ENCODE measurements at regions not wholly inside any gene's neighbourhood (a gene's known extent, or its start where the extent isn't known, plus 50 kb on each side); places are given as distances from the start of the nearest gene placed in this dataset.

- Histone ChIP-seq H3K4me3 (ENCODE audit: low read depth, low read length) (no peak overlapping the region), H3K4me1 (ENCODE audit: control insufficient read depth, insufficient read depth, low read length, unreplicated experiment) (peaks cover 7% of the 10 kb centered on the region), H2AFZ (ENCODE audit: low read length, unreplicated experiment) (no peak overlapping the region), H3K79me2 (ENCODE audit: control insufficient read depth, insufficient read depth, low read length, unreplicated experiment) (no peaks in the 10 kb centered on the region), H3K27me3 (ENCODE audit: insufficient read depth, low read length) (no peaks in the 10 kb centered on the region), H3K27ac (ENCODE audit: low read depth, low read length) (no peak overlapping the region), H3K36me3 (ENCODE audit: insufficient read depth, low read length) (no peaks in the 10 kb centered on the region)
Measured at GRCh38 chr9:116060631-116061030, 93.0 kb upstream of the PAPPA start.

DNA sequence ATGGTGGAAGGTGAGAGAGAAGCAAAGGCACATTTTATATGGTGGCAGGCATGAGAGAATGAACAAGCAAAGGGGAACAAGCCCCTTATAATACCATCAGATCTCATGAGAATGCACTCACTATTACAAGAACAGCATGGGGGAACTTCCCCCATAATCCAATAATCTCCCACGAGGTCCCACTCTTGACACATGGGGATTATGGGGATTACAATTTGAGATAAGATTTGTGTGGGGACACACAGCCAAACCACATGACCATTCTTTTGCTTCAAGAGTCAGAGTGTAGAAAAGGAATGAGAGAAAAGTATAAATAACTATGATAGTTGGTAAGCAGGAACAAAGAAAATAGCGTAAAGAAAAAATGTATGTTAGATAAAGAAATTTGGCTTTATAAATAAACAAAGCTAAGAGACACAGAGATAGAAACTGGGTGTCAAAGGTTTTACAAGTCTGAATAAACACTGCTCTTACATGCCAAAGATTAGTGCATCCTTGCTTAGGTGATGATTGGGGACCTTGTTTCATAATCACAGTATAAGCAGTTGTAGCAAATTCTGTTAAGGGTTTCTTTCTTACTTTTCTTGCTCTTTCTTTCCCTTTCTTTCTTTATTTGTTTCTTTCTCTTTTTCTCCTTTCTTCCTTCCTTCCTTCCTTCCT, 91.9 kb upstream of the PAPPA start:
- Histone ChIP-seq H2AFZ (ENCODE audit: low read length, unreplicated experiment) (no peak overlapping the region), H3K27ac (ENCODE audit: low read depth, low read length) (no peak overlapping the region), H3K4me1 (ENCODE audit: control insufficient read depth, insufficient read depth, low read length, unreplicated experiment) (peaks cover 10% of the 10 kb centered on the region), H3K79me2 (ENCODE audit: control insufficient read depth, insufficient read depth, low read length, unreplicated experiment) (no peaks in the 10 kb centered on the region), H3K4me3 (ENCODE audit: low read depth, low read length) (no peak overlapping the region), H3K27me3 (ENCODE audit: insufficient read depth, low read length) (no peaks in the 10 kb centered on the region), H3K36me3 (ENCODE audit: insufficient read depth, low read length) (no peaks in the 10 kb centered on the region)

DNA sequence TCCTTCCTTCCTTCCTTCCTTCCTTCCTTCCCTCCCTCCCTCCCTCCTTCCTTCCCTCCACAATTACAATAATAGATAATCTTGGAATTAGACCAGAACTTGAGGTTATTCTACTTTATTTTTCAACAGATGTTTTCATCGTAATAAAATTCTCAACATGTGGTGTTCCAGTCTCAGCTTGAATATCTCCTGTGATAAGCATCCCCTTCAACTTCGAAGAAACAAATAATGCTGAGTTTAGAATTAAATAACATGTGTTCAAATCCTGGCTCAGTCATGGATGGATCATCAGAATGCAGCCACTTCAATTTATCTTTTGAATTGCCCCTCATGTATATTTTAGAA, 91.4 kb upstream of the PAPPA start:
- Histone ChIP-seq H3K79me2 (ENCODE audit: control insufficient read depth, insufficient read depth, low read length, unreplicated experiment) (no peaks in the 10 kb centered on the region), H3K36me3 (ENCODE audit: insufficient read depth, low read length) (no peaks in the 10 kb centered on the region), H3K27ac (ENCODE audit: low read depth, low read length) (no peak overlapping the region), H3K27me3 (ENCODE audit: insufficient read depth, low read length) (no peaks in the 10 kb centered on the region), H2AFZ (ENCODE audit: low read length, unreplicated experiment) (no peak overlapping the region), H3K4me3 (ENCODE audit: low read depth, low read length) (no peak overlapping the region), H3K4me1 (ENCODE audit: control insufficient read depth, insufficient read depth, low read length, unreplicated experiment) (peaks cover 10% of the 10 kb centered on the region)

GRCh38 chr9:116064970-116065369, 88.6 kb upstream of the PAPPA start:
- Histone ChIP-seq H3K4me3 (ENCODE audit: low read depth, low read length) (no peak overlapping the region), H3K36me3 (ENCODE audit: insufficient read depth, low read length) (no peaks in the 10 kb centered on the region), H3K79me2 (ENCODE audit: control insufficient read depth, insufficient read depth, low read length, unreplicated experiment) (no peaks in the 10 kb centered on the region), H3K27me3 (ENCODE audit: insufficient read depth, low read length) (no peaks in the 10 kb centered on the region), H3K27ac (ENCODE audit: low read depth, low read length) (no peak overlapping the region), H3K4me1 (ENCODE audit: control insufficient read depth, insufficient read depth, low read length, unreplicated experiment) (peaks cover 3% of the 10 kb centered on the region), H2AFZ (ENCODE audit: low read length, unreplicated experiment) (no peak overlapping the region)

DNA sequence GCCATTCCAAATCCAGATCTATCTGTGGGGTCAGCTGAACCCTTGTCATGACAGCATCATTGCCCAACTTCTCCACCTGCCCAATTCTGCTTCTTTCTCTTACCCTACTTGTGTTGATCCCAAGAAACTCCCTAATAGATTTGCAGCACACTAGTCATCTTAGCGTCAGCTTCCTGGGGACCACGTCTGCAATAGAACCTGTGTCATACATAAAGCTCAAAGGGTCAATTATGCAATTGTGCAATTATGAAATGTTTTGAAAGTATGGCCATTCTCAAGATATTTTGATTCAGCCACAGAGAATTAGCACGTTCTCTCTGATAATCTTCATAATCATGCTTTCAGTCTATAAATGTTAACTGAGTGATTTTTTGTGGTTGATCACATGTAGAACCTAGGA, 87.4 kb upstream of the PAPPA start:
- Histone ChIP-seq H3K27me3 (ENCODE audit: insufficient read depth, low read length) (no peaks in the 10 kb centered on the region), H3K4me3 (ENCODE audit: low read depth, low read length) (no peak overlapping the region), H3K4me1 (ENCODE audit: control insufficient read depth, insufficient read depth, low read length, unreplicated experiment) (peaks cover 7% of the 10 kb centered on the region), H3K79me2 (ENCODE audit: control insufficient read depth, insufficient read depth, low read length, unreplicated experiment) (no peaks in the 10 kb centered on the region), H3K36me3 (ENCODE audit: insufficient read depth, low read length) (no peaks in the 10 kb centered on the region), H3K27ac (ENCODE audit: low read depth, low read length) (no peak overlapping the region), H2AFZ (ENCODE audit: low read length, unreplicated experiment) (no peak overlapping the region)

DNA sequence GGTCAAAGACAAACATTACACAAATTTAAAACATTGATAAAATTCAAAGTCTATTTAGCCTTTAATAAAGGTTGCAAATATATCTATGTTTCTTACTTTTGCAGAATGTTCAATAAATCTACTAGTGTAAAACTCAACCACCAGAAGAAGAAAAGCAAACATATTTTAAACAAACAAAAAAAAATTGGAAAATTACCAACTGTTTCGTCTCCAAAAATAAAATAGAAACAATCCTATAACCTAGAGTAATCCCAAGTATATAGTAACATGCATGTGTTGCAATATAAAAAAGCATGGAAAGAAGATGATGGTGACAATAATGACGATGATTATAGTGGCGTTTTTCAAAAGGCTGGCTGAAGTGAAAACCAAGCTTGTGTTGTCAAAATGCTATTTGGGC, 86.0 kb upstream of the PAPPA start:
- Histone ChIP-seq H3K4me1 (ENCODE audit: control insufficient read depth, insufficient read depth, low read length, unreplicated experiment) (peaks cover 7% of the 10 kb centered on the region), H3K27me3 (ENCODE audit: insufficient read depth, low read length) (no peaks in the 10 kb centered on the region), H2AFZ (ENCODE audit: low read length, unreplicated experiment) (no peak overlapping the region), H3K4me3 (ENCODE audit: low read depth, low read length) (no peak overlapping the region), H3K36me3 (ENCODE audit: insufficient read depth, low read length) (no peaks in the 10 kb centered on the region), H3K27ac (ENCODE audit: low read depth, low read length) (no peak overlapping the region), H3K79me2 (ENCODE audit: control insufficient read depth, insufficient read depth, low read length, unreplicated experiment) (no peaks in the 10 kb centered on the region)

- Histone ChIP-seq H3K4me3 (ENCODE audit: low read depth, low read length) (no peak overlapping the region), H3K27me3 (ENCODE audit: insufficient read depth, low read length) (no peaks in the 10 kb centered on the region), H3K4me1 (ENCODE audit: control insufficient read depth, insufficient read depth, low read length, unreplicated experiment) (peaks cover 31% of the 10 kb centered on the region), H2AFZ (ENCODE audit: low read length, unreplicated experiment) (no peak overlapping the region), H3K36me3 (ENCODE audit: insufficient read depth, low read length) (no peaks in the 10 kb centered on the region), H3K79me2 (ENCODE audit: control insufficient read depth, insufficient read depth, low read length, unreplicated experiment) (no peaks in the 10 kb centered on the region), H3K27ac (ENCODE audit: low read depth, low read length) (no peak overlapping the region)
Measured at GRCh38 chr9:116070256-116070914, 83.2 kb upstream of the PAPPA start.

GRCh38 chr9:116072046-116072445, 81.5 kb upstream of the PAPPA start:
- H3K27ac ChIP-seq (ENCODE audit: low read depth, low read length) = no peak overlapping the region
- H3K27me3 ChIP-seq (ENCODE audit: insufficient read depth, low read length) = no peaks in the 10 kb centered on the region
- H3K4me1 ChIP-seq (ENCODE audit: control insufficient read depth, insufficient read depth, low read length, unreplicated experiment) = peaks cover 32% of the 10 kb centered on the region
- no peaks in the 10 kb centered on the region for H3K79me2 ChIP-seq (ENCODE audit: control insufficient read depth, insufficient read depth, low read length, unreplicated experiment)
- H2AFZ ChIP-seq (ENCODE audit: low read length, unreplicated experiment) = no peak overlapping the region
- H3K36me3 ChIP-seq (ENCODE audit: insufficient read depth, low read length) = no peaks in the 10 kb centered on the region
- no peak overlapping the region for H3K4me3 ChIP-seq (ENCODE audit: low read depth, low read length)

GRCh38 chr9:116073826-116074225, 79.8 kb upstream of the PAPPA start:
- H3K27ac ChIP-seq (ENCODE audit: low read depth, low read length) = peak overlapping the region; percentile 70
- H3K36me3 ChIP-seq (ENCODE audit: insufficient read depth, low read length) = no peaks in the 10 kb centered on the region
- no peaks in the 10 kb centered on the region for H3K79me2 ChIP-seq (ENCODE audit: control insufficient read depth, insufficient read depth, low read length, unreplicated experiment)
- no peak overlapping the region for H3K4me3 ChIP-seq (ENCODE audit: low read depth, low read length)
- H3K27me3 ChIP-seq (ENCODE audit: insufficient read depth, low read length) = no peaks in the 10 kb centered on the region
- H2AFZ ChIP-seq (ENCODE audit: low read length, unreplicated experiment) = no peak overlapping the region
- H3K4me1 ChIP-seq (ENCODE audit: control insufficient read depth, insufficient read depth, low read length, unreplicated experiment) = peaks cover 32% of the 10 kb centered on the region

GRCh38 chr9:116074658-116075057, 78.9 kb upstream of the PAPPA start:
- H3K27me3 ChIP-seq (ENCODE audit: insufficient read depth, low read length) = no peaks in the 10 kb centered on the region
- peaks cover 32% of the 10 kb centered on the region for H3K4me1 ChIP-seq (ENCODE audit: control insufficient read depth, insufficient read depth, low read length, unreplicated experiment)
- H3K27ac ChIP-seq (ENCODE audit: low read depth, low read length) = peak overlapping the region; percentile 70
- H3K36me3 ChIP-seq (ENCODE audit: insufficient read depth, low read length) = no peaks in the 10 kb centered on the region
- H3K79me2 ChIP-seq (ENCODE audit: control insufficient read depth, insufficient read depth, low read length, unreplicated experiment) = no peaks in the 10 kb centered on the region
- H2AFZ ChIP-seq (ENCODE audit: low read length, unreplicated experiment) = peak overlapping the region; percentile 1
- H3K4me3 ChIP-seq (ENCODE audit: low read depth, low read length) = no peak overlapping the region

DNA sequence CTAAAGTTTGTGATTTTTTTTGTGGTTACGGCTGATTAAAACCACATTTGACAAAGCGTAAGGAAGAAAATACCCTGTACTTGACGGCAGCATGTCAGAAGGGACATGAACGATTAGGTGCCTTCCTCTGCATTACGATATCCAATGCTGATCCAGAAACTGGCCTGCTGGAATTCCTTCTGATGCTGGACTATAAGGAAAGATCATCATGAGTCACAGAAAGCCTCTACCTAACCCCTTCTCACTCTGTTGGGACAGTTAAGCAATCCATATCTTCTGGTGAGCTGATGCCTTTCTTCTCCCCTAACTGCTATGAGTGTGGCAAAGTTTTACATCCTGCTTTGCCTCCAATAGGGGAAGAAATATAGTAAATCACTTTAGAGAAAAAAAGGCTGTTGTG, 78.4 kb upstream of the PAPPA start:
- peak overlapping the region; percentile 70 for H3K27ac ChIP-seq (ENCODE audit: low read depth, low read length)
- no peaks in the 10 kb centered on the region for H3K27me3 ChIP-seq (ENCODE audit: insufficient read depth, low read length)
- H3K79me2 ChIP-seq (ENCODE audit: control insufficient read depth, insufficient read depth, low read length, unreplicated experiment) = no peaks in the 10 kb centered on the region
- H3K4me1 ChIP-seq (ENCODE audit: control insufficient read depth, insufficient read depth, low read length, unreplicated experiment) = peaks cover 31% of the 10 kb centered on the region
- no peaks in the 10 kb centered on the region for H3K36me3 ChIP-seq (ENCODE audit: insufficient read depth, low read length)
- no peak overlapping the region for H3K4me3 ChIP-seq (ENCODE audit: low read depth, low read length)
- H2AFZ ChIP-seq (ENCODE audit: low read length, unreplicated experiment) = no peak overlapping the region
